GM12864 (cell line): ENCODE measurements at regions not wholly inside any gene's neighbourhood (a gene's known extent, or its start where the extent isn't known, plus 50 kb on each side); places are given as distances from the start of the nearest gene placed in this dataset.

Experiments
- DNase-seq: peaks from one replicate; pipeline ENCODE4 v3.0.0-alpha.2; 2011; ENCODE audit warnings: low read depth
- H3K4me3 ChIP-seq: 2 replicates; pipeline ENCODE4 v1.5.1; 2011; ENCODE audit warnings: mild to moderate bottlenecking, low read depth, low read length, control low read depth
- CTCF ChIP-seq: IDR thresholded peaks from 2 replicates; pipeline ENCODE4 v1.5.1; 2011; ENCODE audit warnings: low read depth, mild to moderate bottlenecking, moderate library complexity, low read length, control low read depth, inconsistent platforms; ENCODE audit errors: missing control alignments

- TF ChIP-seq CTCF, result no peak
- no peak overlapping the region for H3K4me3 ChIP-seq
- DNase-seq, result no peak
These were observed 72.6 kb upstream of the LSM8 start for GRCh38 chr7:118111347-118111746.

GRCh38 chr7:118114175-118114574, 69.8 kb upstream of the LSM8 start:
- no peak for TF ChIP-seq CTCF
- no peak for DNase-seq

GRCh38 chr7:118129041-118129795, 54.7 kb upstream of the LSM8 start:
- DNase-seq, result no peak
- no peak for TF ChIP-seq CTCF
- H3K4me3 ChIP-seq, result no peak overlapping the region

More at GRCh38 chr7:118114175-118114574, 69.8 kb upstream of the LSM8 start:
- no peak overlapping the region for H3K4me3 ChIP-seq

GRCh38 chr7:118132764-118133163, 51.2 kb upstream of the LSM8 start:
- TF ChIP-seq CTCF, result no peak
- no peak for DNase-seq
- no peak overlapping the region for H3K4me3 ChIP-seq
